GM23248 (cell line): ENCODE measurements at regions not wholly inside any gene's neighbourhood (a gene's known extent, or its start where the extent isn't known, plus 50 kb on each side); places are given as distances from the start of the nearest gene placed in this dataset.

ENCODE experiments used
- EZH2 ChIP-seq: fragments of 200-600 bp; sonication (generic); IDR thresholded peaks from 2 replicates; pipeline ENCODE4 v1.6.1; 2018; ENCODE audit warnings: antibody characterized with exemption, mild to moderate bottlenecking; ENCODE audit not compliant: insufficient read depth, poor library complexity, severe bottlenecking
- EZH2phosphoT487 ChIP-seq: fragments of 200-600 bp; sonication (generic); IDR thresholded peaks from 2 replicates; pipeline ENCODE4 v1.6.1; 2018; ENCODE audit warnings: antibody characterized with exemption, moderate library complexity, mild to moderate bottlenecking, low read depth; ENCODE audit not compliant: insufficient read depth

- TF ChIP-seq EZH2 = no peak
- TF ChIP-seq EZH2phosphoT487 = no peak
These were observed 387.5 kb upstream of the GRID2 start for GRCh38 chr4:91916219-91916618.
